ENCODE measurements at regions not wholly inside any gene's neighbourhood (a gene's known extent, or its start where the extent isn't known, plus 50 kb on each side); places are given as distances from the start of the nearest gene placed in this dataset.

DNA sequence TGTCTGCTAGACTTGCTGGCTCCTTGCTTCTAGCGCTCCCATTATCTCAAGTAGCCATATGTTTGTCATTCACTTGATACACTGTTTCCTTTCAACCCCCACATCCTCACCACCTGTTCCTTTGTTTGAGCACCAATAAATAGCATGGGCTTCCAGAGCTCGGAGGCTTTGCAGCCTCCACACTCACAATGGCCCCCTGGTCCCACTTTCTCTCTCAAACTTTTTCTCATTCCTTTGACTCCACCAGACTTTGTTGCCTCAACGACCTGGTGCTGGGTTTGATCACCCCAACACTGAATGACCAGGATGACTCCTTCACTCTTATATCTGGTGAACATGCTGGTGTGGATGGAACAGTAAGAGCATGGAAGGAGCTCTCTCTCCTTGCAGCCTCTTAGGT is 114.5 kb upstream of the TRIM24 start (continued):
- no peak for TF ChIP-seq RXRA (IDR thresholded peaks at IDR 0.05; ENCODE audit: borderline replicate concordance, low read depth)
- no peak for TF ChIP-seq PBX3 (IDR thresholded peaks at IDR 0.05)
- no peak for TF ChIP-seq MAX (IDR thresholded peaks at IDR 0.05; ENCODE audit: low read depth)
- TF ChIP-seq SMC3 (IDR thresholded peaks at IDR 0.05; ENCODE audit: low read depth, low read length), result no peak

DNA sequence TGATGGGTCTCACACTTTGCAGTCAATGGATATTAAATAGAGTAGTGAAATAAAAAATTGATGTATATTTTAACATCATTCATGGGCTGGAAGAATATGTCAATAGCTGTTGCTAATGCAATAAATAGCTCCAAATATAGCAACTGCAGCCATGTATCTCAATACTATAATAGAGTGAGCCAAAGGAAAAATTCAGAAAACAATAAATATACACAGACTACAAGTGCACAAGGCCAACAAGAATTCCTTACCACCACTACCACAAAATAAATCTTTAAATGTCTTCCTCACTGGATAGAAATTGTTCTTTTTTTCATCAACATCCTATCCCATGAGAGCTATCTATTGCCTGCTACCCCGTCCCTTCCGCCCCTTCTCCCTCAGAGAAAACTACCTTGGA is 113.1 kb upstream of the TRIM24 start:
- ChIA-PET POLR2A (no interaction called here), CTCF (interaction anchor here (1.6 to 2.0 kb wide), 2 partner anchors 9 to 392 kb away, joined by 5 to 7 read pairs; no protein-coding TSS in a partner anchor)

DNA sequence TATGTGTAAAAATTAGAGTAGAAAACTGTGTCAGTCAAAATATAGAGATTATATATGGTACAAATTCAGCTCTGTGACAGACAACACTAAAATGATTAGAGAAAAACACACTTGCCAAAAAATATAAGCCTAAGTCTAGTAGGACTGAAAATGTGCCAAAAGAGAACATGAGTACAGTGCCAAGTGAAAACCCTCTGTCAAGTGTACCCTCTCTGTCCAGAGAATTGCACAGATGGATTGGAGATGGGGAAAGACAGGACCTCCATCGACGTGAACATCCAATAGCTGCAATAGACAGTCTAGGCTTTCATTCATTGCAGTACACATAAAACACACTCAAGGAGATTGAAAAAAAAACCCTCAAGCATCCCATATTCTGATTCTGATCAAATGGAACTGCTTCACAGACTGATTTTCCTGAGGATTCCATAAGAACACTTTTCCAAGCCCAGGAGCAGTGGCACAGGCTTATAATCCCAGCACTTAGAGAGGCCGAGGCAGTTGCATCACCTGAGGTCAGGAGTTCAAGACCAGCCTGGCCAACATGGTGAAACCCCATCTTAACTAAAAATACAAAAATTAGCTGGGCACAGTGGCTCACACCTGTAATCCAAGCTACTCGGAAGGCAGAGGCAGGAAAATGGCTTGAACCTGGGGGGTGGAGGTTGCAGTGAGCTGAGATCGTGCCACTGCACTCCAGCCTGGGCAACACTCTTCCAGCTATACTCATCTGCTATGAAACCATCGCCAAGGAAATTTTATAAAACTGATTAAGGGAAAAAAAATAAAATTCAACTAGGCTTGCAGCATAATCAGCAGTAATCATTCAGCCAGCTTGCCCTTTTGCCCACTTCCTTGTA is 110.0 kb upstream of the TRIM24 start:
- Histone ChIP-seq H3K9me2 (no peaks in the 10 kb centered on the region), H4K20me1 (ENCODE audit: insufficient read depth) (no peaks in the 10 kb centered on the region), H3K79me2 (ENCODE audit: insufficient read depth) (no peaks in the 10 kb centered on the region), H3K9ac (no peak overlapping the region), H3K9me3 (peaks cover 12% of the 10 kb centered on the region; the same call in 1 of the 2 replicates), H2AFZ (ENCODE audit: low read depth) (no peak overlapping the region), H3K36me3 (replicated peaks in 1 of 2; ENCODE audit: control insufficient read depth in 1 of 2, insufficient read depth in 2 of 2, low read length in 1 of 2) (no peaks in the 10 kb centered on the region), H3K4me2 (no peak overlapping the region), H3K27ac (ENCODE audit: low read depth in 2 of 2, low read length in 1 of 2) (no peak overlapping the region), H3K27me3 (ENCODE audit: insufficient read depth) (no peaks in the 10 kb centered on the region), H3K4me1 (ENCODE audit: control insufficient read depth in 1 of 2, insufficient read depth in 2 of 2, low read depth in 1 of 2, low read length in 1 of 2) (no peaks in the 10 kb centered on the region), H3F3A (replicated peaks; ENCODE audit: insufficient read depth) (no peaks in the 10 kb centered on the region), H3K4me3 (ENCODE audit: low read depth in 2 of 2, low read length in 1 of 2) (no peak overlapping the region)
- ChIA-PET CTCF (interaction anchor here (2.1 kb wide), 1 partner anchor 11 kb away, joined by 7 read pairs; no protein-coding TSS in a partner anchor), POLR2A (interaction anchor here (0.6 kb wide), 1 partner anchor 332 kb away, joined by 3 read pairs; no protein-coding TSS in a partner anchor)
- 19% methylated on average over 6 of the region's 6 CpGs for WGBS (ENCODE audit: low lambda C conversion rate)
- no peak for DNase-seq
- TF ChIP-seq EZH2phosphoT487 (IDR thresholded peaks at IDR 0.05; ENCODE audit: borderline replicate concordance, low read depth) (no peak), FOSL2 (IDR thresholded peaks at IDR 0.05; ENCODE audit: borderline replicate concordance, low read depth) (no peak), MXI1 (IDR thresholded peaks at IDR 0.05; ENCODE audit: low read depth, low read length) (no peak), EP300 (IDR thresholded peaks at IDR 0.05; ENCODE audit: borderline replicate concordance in 1 of 2, low read depth in 1 of 2, low read length in 1 of 2) (no peak)

More for the DNA sequence above, 113.1 kb upstream of the TRIM24 start:
- Histone ChIP-seq H3K27ac (ENCODE audit: low read depth in 2 of 2, low read length in 1 of 2) (no peak overlapping the region), H3K9me2 (no peaks in the 10 kb centered on the region), H3K4me3 (ENCODE audit: low read depth in 2 of 2, low read length in 1 of 2) (no peak overlapping the region), H4K20me1 (ENCODE audit: insufficient read depth) (no peaks in the 10 kb centered on the region), H3K4me1 (ENCODE audit: control insufficient read depth in 1 of 2, insufficient read depth in 2 of 2, low read depth in 1 of 2, low read length in 1 of 2) (no peaks in the 10 kb centered on the region), H2AFZ (ENCODE audit: low read depth) (no peak overlapping the region), H3K27me3 (ENCODE audit: insufficient read depth) (no peaks in the 10 kb centered on the region), H3F3A (replicated peaks; ENCODE audit: insufficient read depth) (no peaks in the 10 kb centered on the region), H3K36me3 (replicated peaks in 1 of 2; ENCODE audit: control insufficient read depth in 1 of 2, insufficient read depth in 2 of 2, low read length in 1 of 2) (no peaks in the 10 kb centered on the region), H3K9ac (no peak overlapping the region), H3K79me2 (ENCODE audit: insufficient read depth) (no peaks in the 10 kb centered on the region), H3K9me3 (peaks cover 15% of the 10 kb centered on the region; the same call in 1 of the 2 replicates), H3K4me2 (no peak overlapping the region)
- WGBS (ENCODE audit: low lambda C conversion rate), result 38% methylated on average over 2 of the region's 2 CpGs
- no peak for DNase-seq
- no peak for TF ChIP-seq PBX3 (IDR thresholded peaks at IDR 0.05)
- TF ChIP-seq FOSL2 (IDR thresholded peaks at IDR 0.05; ENCODE audit: borderline replicate concordance, low read depth), result no peak
- no peak for TF ChIP-seq NFIC (IDR thresholded peaks at IDR 0.05; ENCODE audit: borderline replicate concordance)

Data from SK-N-SH (cell line).